DMS53 treated with DMSO at 0.1 percent for 48 hours (cell line): ENCODE measurements at regions not wholly inside any gene's neighbourhood (a gene's known extent, or its start where the extent isn't known, plus 50 kb on each side); places are given as distances from the start of the nearest gene placed in this dataset.
"Not testable (repeated sequence)": the region's sequence is repeated elsewhere in the genome, so short reads cannot be mapped to it uniquely, and the experiment has no call there.

Experiments
- DNase-seq: peaks from one replicate; lab custom pipeline; 2025; ENCODE audit not compliant: unreplicated experiment; lab: John Stamatoyannopoulos, UW

- no peak for DNase-seq
Measured at GRCh38 chr1:96388421-96389310, 332.9 kb upstream of the PTBP2 start.

GRCh38 chr1:96400089-96400488 is 321.5 kb upstream of the PTBP2 start:
- no peak for DNase-seq

GRCh38 chr1:96409087-96409486 is 312.5 kb upstream of the PTBP2 start:
- no peak for DNase-seq

- DNase-seq = no peak
Measured at GRCh38 chr1:96409689-96410088, 311.9 kb upstream of the PTBP2 start.

GRCh38 chr1:96411006-96411405 is 310.6 kb upstream of the PTBP2 start:
- no peak for DNase-seq

- no peak for DNase-seq
Measured at GRCh38 chr1:96414598-96414997, 307.0 kb upstream of the PTBP2 start.

GRCh38 chr1:96416111-96416595 is 305.4 kb upstream of the PTBP2 start:
- no peak for DNase-seq

- DNase-seq = no peak
Measured at GRCh38 chr1:96416701-96417444, 304.7 kb upstream of the PTBP2 start.

- no peak for DNase-seq
Measured at GRCh38 chr1:96418969-96419368, 302.6 kb upstream of the PTBP2 start.

GRCh38 chr1:96424877-96425276 is 296.7 kb upstream of the PTBP2 start:
- no peak for DNase-seq

GRCh38 chr1:96425382-96426129 is 296.0 kb upstream of the PTBP2 start:
- DNase-seq = no peak

- DNase-seq = no peak
Measured at GRCh38 chr1:96427616-96428015, 294.0 kb upstream of the PTBP2 start.

- no peak for DNase-seq
Measured at GRCh38 chr1:96445302-96445701, 276.3 kb upstream of the PTBP2 start.

- DNase-seq = no peak
Measured at GRCh38 chr1:96464066-96464465, 257.5 kb upstream of the PTBP2 start.

- no peak for DNase-seq
Measured at GRCh38 chr1:96464522-96464921, 257.1 kb upstream of the PTBP2 start.

GRCh38 chr1:96464991-96465390 is 256.6 kb upstream of the PTBP2 start:
- no peak for DNase-seq

GRCh38 chr1:96465441-96465840 is 256.1 kb upstream of the PTBP2 start:
- no peak for DNase-seq

- DNase-seq = no peak
Measured at GRCh38 chr1:96466842-96467241, 254.7 kb upstream of the PTBP2 start.

GRCh38 chr1:96469726-96470125 is 251.9 kb upstream of the PTBP2 start:
- DNase-seq = not testable (repeated sequence)

GRCh38 chr1:96472471-96472870 is 249.1 kb upstream of the PTBP2 start:
- DNase-seq = no peak

- DNase-seq = no peak
Measured at GRCh38 chr1:96473791-96474434, 247.7 kb upstream of the PTBP2 start.
